HG02973 (cell line): ENCODE measurements at regions not wholly inside any gene's neighbourhood (a gene's known extent, or its start where the extent isn't known, plus 50 kb on each side); places are given as distances from the start of the nearest gene placed in this dataset.

Experiments used
- ATAC-seq: cut with Tn5 transposase; IDR thresholded peaks from one replicate; pipeline ENCODE4 v1.9.1; 2021; ENCODE audit warnings: moderate library complexity; ENCODE audit not compliant: unreplicated experiment

- ATAC-seq, result no peak
Observed at GRCh38 chr2:48250943-48251342, 63.5 kb upstream of the FOXN2 start.

GRCh38 chr2:48251437-48252148 is 62.9 kb upstream of the FOXN2 start:
- no peak for ATAC-seq

GRCh38 chr2:48253301-48253700 is 61.2 kb upstream of the FOXN2 start:
- ATAC-seq, result no peak

GRCh38 chr2:48254839-48255238 is 59.6 kb upstream of the FOXN2 start:
- no peak for ATAC-seq

- ATAC-seq, result no peak
Observed at GRCh38 chr2:48257456-48257855, 57.0 kb upstream of the FOXN2 start.

GRCh38 chr2:48258481-48259149 is 55.9 kb upstream of the FOXN2 start:
- ATAC-seq, result no peak

- ATAC-seq, result no peak
Observed at GRCh38 chr2:48259811-48260210, 54.7 kb upstream of the FOXN2 start.

GRCh38 chr2:48264627-48265026 is 49.9 kb upstream of the FOXN2 start:
- no peak for ATAC-seq
